ENCODE measurements at regions not wholly inside any gene's neighbourhood (a gene's known extent, or its start where the extent isn't known, plus 50 kb on each side); places are given as distances from the start of the nearest gene placed in this dataset.
"Not testable (repeated sequence)": the region's sequence is repeated elsewhere in the genome, so short reads cannot be mapped to it uniquely, and the experiment has no call there.

- Mint-ChIP-seq H3K4me3 (no peak overlapping the region), H3K9me3 (no peaks in the 10 kb centered on the region), H3K27me3 (no peaks in the 10 kb centered on the region), H3K4me1 (peaks cover 12% of the 10 kb centered on the region), H3K36me3 (ENCODE audit: low read depth) (peaks cover 3% of the 10 kb centered on the region), H3K27ac (peak overlapping the region; percentile 53)
- DNase-seq (no peak), ATAC-seq (no peak)
Observed at GRCh38 chr10:46217752-46218453, 68.9 kb upstream of the ANTXRL start.

- peaks cover 3% of the 10 kb centered on the region for H3K36me3 Mint-ChIP-seq (ENCODE audit: low read depth)
- DNase-seq: no peak
- no peak for ATAC-seq
- peak overlapping the region; percentile 2 for H3K27ac Mint-ChIP-seq
- H3K27me3 Mint-ChIP-seq: no peaks in the 10 kb centered on the region
- peaks cover 12% of the 10 kb centered on the region for H3K4me1 Mint-ChIP-seq
- no peaks in the 10 kb centered on the region for H3K9me3 Mint-ChIP-seq
- no peak overlapping the region for H3K4me3 Mint-ChIP-seq
Observed at GRCh38 chr10:46218921-46219320, 67.9 kb upstream of the ANTXRL start.

DNA sequence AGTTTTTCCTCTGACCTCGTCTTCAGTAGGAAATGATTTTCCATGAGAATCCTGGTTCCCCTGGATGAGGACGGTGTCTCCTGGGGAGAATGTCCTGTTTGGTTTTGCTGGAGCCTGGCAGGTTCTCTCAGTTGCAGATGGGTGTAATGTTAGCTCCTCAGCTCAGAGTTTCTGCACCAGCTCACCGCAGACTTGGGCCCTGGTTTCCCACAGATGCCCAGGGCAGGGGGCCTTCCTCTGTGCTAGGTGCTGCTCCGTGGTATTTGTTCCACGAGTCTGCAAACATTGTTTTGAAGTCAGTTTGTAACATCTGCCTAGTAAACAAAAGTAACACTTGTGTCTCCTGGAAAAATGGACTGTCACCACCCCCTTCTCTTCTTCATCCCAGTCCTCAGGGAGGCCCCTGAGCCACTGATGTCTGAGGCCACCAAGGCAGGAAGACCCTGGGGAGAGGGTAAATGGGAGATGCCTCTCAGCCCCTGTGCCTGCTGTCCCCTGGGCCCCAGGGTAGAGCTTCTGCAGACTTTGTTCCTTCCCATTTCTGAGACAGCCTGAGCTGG, 67.3 kb upstream of the ANTXRL start:
- H3K36me3 Mint-ChIP-seq (ENCODE audit: low read depth); H3K27me3 Mint-ChIP-seq; H3K4me3 Mint-ChIP-seq; H3K9me3 Mint-ChIP-seq; ATAC-seq; DNase-seq: not testable (repeated sequence)
- Mint-ChIP-seq H3K4me1 (peaks cover 12% of the 10 kb centered on the region), H3K27ac (peak overlapping the region; percentile 2)

- no peak overlapping the region for H3K4me3 Mint-ChIP-seq
- peaks cover 12% of the 10 kb centered on the region for H3K4me1 Mint-ChIP-seq
- DNase-seq (no peak), ATAC-seq (no peak)
- no peaks in the 10 kb centered on the region for H3K27me3 Mint-ChIP-seq
- no peaks in the 10 kb centered on the region for H3K9me3 Mint-ChIP-seq
- H3K36me3 Mint-ChIP-seq (ENCODE audit: low read depth): peaks cover 3% of the 10 kb centered on the region
- H3K27ac Mint-ChIP-seq: no peak overlapping the region
Observed at GRCh38 chr10:46220187-46220586, 66.6 kb upstream of the ANTXRL start.

GRCh38 chr10:46220872-46221538, 65.8 kb upstream of the ANTXRL start:
- H3K27ac Mint-ChIP-seq: no peak overlapping the region
- no peak overlapping the region for H3K4me3 Mint-ChIP-seq
- no peak for DNase-seq
- ATAC-seq: no peak
- no peaks in the 10 kb centered on the region for H3K27me3 Mint-ChIP-seq
- H3K36me3 Mint-ChIP-seq (ENCODE audit: low read depth): peaks cover 3% of the 10 kb centered on the region
- H3K9me3 Mint-ChIP-seq: no peaks in the 10 kb centered on the region
- peaks cover 12% of the 10 kb centered on the region for H3K4me1 Mint-ChIP-seq

GRCh38 chr10:46222364-46222935, 64.3 kb upstream of the ANTXRL start:
- Mint-ChIP-seq H3K27ac (no peak overlapping the region), H3K9me3 (no peaks in the 10 kb centered on the region), H3K27me3 (no peaks in the 10 kb centered on the region), H3K4me1 (peaks cover 9% of the 10 kb centered on the region), H3K4me3 (no peak overlapping the region), H3K36me3 (ENCODE audit: low read depth) (peaks cover 3% of the 10 kb centered on the region)
- ATAC-seq: no peak
- DNase-seq: no peak

GRCh38 chr10:46223064-46223480, 63.7 kb upstream of the ANTXRL start:
- Mint-ChIP-seq H3K4me3 (no peak overlapping the region), H3K4me1 (peaks cover 3% of the 10 kb centered on the region), H3K36me3 (ENCODE audit: low read depth) (peaks cover under 1% of the 10 kb centered on the region), H3K9me3 (no peaks in the 10 kb centered on the region), H3K27me3 (no peaks in the 10 kb centered on the region), H3K27ac (no peak overlapping the region)
- peak; percentile 52 for DNase-seq
- ATAC-seq: peak; percentile 42

DNA sequence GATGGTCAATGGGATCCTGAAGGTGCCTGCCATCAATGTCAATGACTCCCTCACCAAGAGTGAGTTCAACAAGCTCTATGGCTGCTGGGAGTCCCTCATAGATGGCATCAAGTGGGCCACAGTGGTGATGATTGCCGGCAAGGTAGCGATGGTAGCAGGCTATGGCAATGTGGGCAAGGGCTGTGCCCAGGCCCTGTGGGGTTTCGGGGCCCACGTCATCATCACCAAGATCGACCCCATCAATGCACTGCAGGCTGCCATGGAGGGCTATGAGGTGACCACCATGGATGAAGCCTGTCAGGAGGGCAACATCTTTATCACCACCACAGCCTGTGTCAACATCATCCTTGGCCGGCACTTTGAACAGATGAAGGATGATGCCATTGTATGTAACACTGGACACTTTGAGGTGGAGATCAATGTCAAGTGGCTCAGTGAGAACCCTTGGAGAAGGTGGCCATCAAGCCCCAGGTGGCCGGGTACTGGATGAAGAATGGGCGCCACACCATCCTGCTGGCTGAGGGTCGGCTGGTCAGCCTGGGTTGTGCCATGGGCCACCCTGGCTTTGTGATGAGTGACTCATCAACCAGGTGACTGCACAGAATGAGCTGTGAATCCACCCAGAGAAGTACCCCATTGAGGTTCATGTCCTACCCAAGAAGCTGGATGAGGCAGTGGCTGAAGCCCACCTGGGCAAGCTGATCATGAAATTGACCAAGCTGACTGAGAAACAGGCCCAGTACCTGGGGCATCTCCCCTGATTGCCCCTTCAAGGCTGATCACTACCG, 63.0 kb upstream of the ANTXRL start:
- Mint-ChIP-seq H3K4me3 (no peak overlapping the region), H3K27ac (no peak overlapping the region), H3K36me3 (ENCODE audit: low read depth) (no peaks in the 10 kb centered on the region), H3K4me1 (peaks cover 8% of the 10 kb centered on the region), H3K9me3 (no peaks in the 10 kb centered on the region), H3K27me3 (no peaks in the 10 kb centered on the region)
- ATAC-seq: no peak
- DNase-seq: peak; percentile 0

- no peak for DNase-seq
- Mint-ChIP-seq H3K27ac (no peak overlapping the region), H3K9me3 (no peaks in the 10 kb centered on the region), H3K4me3 (no peak overlapping the region), H3K4me1 (peaks cover 10% of the 10 kb centered on the region), H3K36me3 (ENCODE audit: low read depth) (no peaks in the 10 kb centered on the region), H3K27me3 (no peaks in the 10 kb centered on the region)
- no peak for ATAC-seq
Observed at GRCh38 chr10:46224414-46224682, 62.4 kb upstream of the ANTXRL start.

GRCh38 chr10:46225597-46225996, 61.2 kb upstream of the ANTXRL start:
- H3K4me3 Mint-ChIP-seq: no peak overlapping the region
- peaks cover 10% of the 10 kb centered on the region for H3K4me1 Mint-ChIP-seq
- no peaks in the 10 kb centered on the region for H3K27me3 Mint-ChIP-seq
- DNase-seq: peak; percentile 0
- no peak overlapping the region for H3K27ac Mint-ChIP-seq
- H3K36me3 Mint-ChIP-seq (ENCODE audit: low read depth): peaks cover 4% of the 10 kb centered on the region
- no peak for ATAC-seq
- H3K9me3 Mint-ChIP-seq: peaks cover 6% of the 10 kb centered on the region

DNA sequence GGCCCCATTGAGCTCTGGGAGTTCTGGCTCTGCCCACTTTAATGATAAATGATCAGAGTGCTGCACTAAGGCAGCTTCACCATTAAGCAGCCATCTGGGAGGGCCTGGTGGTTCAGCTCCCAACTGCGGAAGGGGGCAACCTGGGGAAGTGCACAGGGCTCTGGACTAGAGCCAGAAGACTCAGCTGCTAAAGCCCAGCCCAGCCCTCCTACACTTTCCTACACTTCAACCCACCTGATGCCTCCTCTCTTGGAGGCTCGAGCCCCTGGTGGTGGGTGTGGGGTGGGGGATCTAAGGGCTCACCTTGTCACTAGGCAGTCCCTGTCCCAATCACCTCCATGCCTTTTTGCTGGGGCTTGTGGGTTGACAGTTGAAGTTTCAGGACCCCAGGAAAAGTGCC, 60.6 kb upstream of the ANTXRL start:
- no peak overlapping the region for H3K27ac Mint-ChIP-seq
- peak; percentile 0 for DNase-seq
- peaks cover 6% of the 10 kb centered on the region for H3K36me3 Mint-ChIP-seq (ENCODE audit: low read depth)
- H3K27me3 Mint-ChIP-seq: no peaks in the 10 kb centered on the region
- ATAC-seq: no peak
- peaks cover 10% of the 10 kb centered on the region for H3K4me1 Mint-ChIP-seq
- no peak overlapping the region for H3K4me3 Mint-ChIP-seq
- H3K9me3 Mint-ChIP-seq: peaks cover 9% of the 10 kb centered on the region

DNA sequence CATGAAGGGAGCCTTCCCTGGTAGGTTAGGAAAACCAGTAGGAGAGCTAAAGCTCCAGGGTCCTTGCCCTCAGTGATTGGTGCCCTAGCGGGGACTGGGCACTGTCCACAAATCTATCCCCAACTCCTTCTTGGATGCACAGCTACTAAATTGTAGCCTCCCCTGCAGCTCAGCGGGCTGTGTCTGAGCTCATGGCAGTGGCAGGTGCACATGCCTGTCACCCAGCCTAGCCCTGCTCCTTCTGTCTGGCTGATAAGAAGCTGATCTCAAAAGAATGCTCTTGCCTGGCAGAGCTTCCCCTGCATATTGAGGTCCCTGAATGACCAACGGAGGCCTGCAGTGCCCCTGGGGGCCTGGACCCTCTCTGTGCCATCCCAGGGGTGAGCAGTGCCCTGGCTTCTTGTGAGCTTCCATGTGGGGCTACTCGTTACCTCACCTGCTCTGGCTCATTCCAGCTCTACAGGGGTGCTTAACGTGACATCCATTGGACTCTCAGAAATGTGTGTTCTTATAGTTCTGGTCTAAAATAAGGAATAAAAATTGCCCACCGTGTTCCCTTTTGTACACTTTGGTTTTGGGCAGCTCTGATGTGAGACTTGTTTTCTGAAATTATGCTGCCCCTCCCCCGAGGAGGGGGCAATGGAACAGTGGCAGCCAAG, 59.8 kb upstream of the ANTXRL start:
- H3K4me3 Mint-ChIP-seq: no peak overlapping the region
- peaks cover 9% of the 10 kb centered on the region for H3K9me3 Mint-ChIP-seq
- H3K27ac Mint-ChIP-seq: no peak overlapping the region
- H3K27me3 Mint-ChIP-seq: no peaks in the 10 kb centered on the region
- H3K36me3 Mint-ChIP-seq (ENCODE audit: low read depth): peaks cover 8% of the 10 kb centered on the region
- ATAC-seq: no peak
- peaks cover 10% of the 10 kb centered on the region for H3K4me1 Mint-ChIP-seq
- DNase-seq: peak; percentile 0

DNA sequence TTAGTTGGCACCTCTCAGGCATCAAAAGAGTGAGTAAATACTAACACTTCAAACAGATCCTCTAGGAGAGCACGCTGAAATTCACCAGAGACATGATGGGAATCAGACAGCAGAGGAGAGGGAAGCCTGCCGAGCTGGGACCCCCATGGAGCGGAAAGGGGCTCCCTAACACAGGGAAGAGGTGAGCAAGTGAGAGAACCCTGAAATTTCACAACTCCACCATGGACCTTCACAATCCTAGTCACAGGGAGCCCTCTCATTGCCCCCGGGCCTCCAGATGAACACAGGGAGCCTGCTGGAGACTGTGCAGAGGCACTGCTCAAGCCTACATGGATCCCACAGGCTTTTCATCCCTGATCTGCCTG, 59.2 kb upstream of the ANTXRL start:
- Mint-ChIP-seq H3K4me3 (no peak overlapping the region), H3K9me3 (peaks cover 9% of the 10 kb centered on the region), H3K4me1 (peaks cover 10% of the 10 kb centered on the region), H3K27ac (no peak overlapping the region), H3K27me3 (no peaks in the 10 kb centered on the region), H3K36me3 (ENCODE audit: low read depth) (peaks cover 11% of the 10 kb centered on the region)
- DNase-seq (no peak), ATAC-seq (no peak)

DNA sequence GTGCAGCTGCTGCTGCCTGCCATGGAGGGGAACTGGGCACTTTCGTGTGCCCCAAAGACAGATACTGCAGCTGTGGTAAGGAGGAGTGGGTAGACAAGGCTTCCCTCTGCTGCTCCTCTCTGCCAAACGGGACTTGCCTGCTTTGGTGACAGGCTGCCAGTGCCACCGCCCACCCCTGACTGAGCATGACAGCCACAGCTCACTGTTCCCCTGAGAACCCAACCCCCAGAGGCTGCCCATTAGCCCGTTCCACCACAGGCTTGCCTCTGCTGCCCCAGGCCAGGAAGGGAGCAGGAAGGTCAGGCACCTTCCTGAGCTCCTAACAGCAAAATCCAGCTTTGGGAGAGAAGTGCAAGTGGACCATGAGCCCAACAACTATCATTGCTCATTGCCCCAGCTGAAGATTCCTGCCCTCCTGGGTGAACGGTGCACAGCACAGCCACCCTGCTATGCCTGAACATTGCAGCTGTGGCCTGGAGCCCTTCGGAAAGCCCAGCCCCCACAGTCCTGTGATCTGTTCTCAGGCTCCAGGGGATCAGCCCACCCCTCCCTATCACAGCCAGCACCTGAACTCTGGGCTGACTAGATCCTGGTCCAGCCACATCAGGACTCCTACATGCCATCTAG, 58.7 kb upstream of the ANTXRL start:
- ATAC-seq (no peak), DNase-seq (peak; percentile 7)
- Mint-ChIP-seq H3K4me3 (no peak overlapping the region), H3K36me3 (ENCODE audit: low read depth) (peaks cover 11% of the 10 kb centered on the region), H3K9me3 (peaks cover 9% of the 10 kb centered on the region), H3K27me3 (no peaks in the 10 kb centered on the region), H3K4me1 (peaks cover 10% of the 10 kb centered on the region), H3K27ac (no peak overlapping the region)
